DMS53 treated with DMSO at 0.1 percent for 48 hours (cell line): ENCODE measurements at regions not wholly inside any gene's neighbourhood (a gene's known extent, or its start where the extent isn't known, plus 50 kb on each side); places are given as distances from the start of the nearest gene placed in this dataset.
"Not testable (repeated sequence)": the region's sequence is repeated elsewhere in the genome, so short reads cannot be mapped to it uniquely, and the experiment has no call there.

Experiments
- DNase-seq: peaks from one replicate; lab custom pipeline; 2025; ENCODE audit not compliant: unreplicated experiment; lab: John Stamatoyannopoulos, UW

DNA sequence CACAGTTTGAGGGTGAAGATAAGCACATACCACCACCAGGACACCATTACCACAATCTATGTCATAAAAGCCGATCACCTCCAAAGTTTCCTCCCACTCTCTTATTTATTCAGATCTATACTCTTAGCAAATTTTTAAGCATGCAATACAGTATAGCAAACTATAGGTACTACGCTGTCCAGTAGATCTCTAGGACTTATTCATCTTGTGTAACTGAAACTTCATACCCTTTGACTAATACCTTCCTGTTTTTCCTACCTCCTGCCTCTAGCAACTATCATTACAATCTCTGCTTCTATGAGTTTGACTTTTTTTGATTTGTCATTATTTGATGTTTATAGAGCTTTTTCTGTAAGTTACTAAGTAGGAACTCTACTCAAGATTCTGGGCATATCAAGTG is 84.5 kb upstream of the MANSC4 start:
- DNase-seq, result no peak

DNA sequence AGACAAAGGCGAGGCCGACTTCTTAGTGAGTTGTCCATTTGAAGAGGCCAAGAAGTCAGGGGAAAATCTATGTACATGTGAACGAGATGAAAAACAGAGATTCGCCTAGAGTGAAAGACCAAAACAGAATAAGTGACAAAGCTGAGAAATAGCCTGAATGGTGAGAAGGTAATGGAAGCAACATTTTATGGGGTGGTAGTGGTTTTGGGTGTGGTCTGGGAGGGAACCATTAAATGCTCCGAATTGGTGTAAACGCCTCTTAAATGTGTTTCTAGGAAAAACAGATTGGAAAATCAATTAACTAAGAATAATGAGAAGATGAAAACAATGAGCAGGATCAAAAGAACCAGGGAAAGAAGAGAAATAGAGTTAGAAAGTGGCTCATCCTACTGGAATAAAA is 83.8 kb upstream of the MANSC4 start:
- DNase-seq, result no peak

DNA sequence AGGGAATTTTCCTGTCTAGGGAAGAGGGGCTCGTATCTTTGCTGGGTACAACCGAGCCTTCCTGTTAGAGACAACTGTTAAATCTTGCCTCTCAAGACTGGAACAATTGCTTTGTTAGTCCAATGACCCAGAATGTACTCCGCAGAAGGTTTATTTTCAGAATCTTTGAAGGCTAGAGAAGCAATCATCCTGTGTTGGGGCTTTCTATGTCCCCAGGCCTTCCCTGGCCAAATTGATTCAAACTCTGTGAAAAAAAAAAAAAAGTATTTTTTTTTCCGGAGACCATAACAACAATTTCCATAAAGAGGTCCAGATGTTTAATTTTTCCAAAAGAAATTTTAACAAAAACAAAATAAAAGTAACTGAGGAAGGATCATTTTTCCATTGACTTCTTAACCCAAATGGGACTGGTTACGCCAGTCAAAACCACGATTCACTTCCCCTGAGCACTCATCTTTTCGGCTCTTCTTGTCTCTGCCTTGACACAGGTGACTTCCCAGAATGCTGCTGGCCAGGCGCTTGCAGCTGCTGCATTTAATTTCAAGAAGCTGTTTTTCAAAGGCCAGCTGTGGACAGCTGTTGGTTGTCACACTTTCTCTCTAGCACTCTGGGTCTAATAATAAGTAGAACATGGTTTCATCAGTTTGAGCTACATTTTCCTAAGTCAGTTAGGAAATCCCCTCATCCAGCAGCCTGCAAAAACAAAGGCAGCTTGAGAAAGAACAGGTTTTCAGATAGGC is 81.6 kb upstream of the MANSC4 start:
- DNase-seq, result no peak

DNA sequence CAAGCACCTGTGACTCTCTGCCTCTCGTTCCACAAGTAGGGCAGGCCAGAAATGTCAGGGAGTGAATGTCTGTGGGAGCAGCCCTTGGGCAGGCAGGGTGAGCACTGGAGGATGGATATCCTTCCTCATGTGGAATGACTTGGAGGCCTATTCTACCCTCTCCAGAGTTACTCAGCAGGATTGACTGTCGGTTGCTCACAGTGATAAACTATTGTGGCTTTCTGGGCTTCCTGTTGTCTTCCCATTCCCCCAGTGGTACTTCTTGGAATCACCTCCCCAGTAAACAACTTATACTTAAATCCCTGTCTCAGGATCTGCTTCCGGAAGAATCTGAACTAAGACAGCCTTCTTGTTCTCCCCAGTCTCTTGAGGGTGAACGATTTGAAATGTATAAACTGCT is 79.6 kb upstream of the MANSC4 start:
- no peak for DNase-seq

DNA sequence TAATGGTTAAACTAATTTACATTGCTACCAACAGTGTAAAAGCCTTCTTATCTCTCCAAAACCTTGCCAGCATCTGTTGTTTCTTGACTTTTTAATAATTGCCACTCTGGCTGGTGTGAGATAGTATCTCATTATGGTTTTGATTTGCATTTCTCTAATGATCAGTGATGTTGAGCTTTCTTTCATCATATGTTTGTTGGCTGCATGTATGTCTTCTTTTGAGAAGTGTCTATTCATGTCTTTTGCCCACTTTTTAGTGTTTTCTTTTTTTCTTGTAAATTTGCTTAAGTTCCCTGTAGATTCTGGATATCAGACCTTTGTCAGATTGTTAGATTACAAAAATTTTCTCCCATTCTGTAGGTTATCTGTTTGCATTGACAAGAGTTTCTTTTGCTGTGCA is 77.0 kb upstream of the MANSC4 start:
- DNase-seq, result not testable (repeated sequence)

DNA sequence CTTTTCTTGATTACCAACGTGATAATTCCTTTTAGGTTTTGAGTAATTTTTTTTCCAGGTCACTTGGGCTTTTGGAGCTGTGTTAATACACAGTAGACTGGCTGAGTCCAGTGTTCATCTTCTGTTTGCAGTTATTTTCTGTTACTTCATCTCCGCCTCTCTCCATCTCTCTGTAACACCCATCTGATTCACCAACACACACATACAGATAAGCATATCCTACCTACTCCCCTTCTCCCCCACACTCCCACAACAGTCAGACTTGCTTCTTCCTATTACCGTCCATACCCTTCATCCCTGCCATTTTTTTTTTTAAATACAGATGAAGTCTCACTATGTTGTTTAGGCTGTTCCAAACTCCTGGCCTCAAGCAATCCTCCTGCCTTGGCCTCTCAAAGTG is 72.7 kb upstream of the MANSC4 start:
- DNase-seq, result no peak
